PFSK-1 (cell line): ENCODE measurements at regions not wholly inside any gene's neighbourhood (a gene's known extent, or its start where the extent isn't known, plus 50 kb on each side); places are given as distances from the start of the nearest gene placed in this dataset.

ENCODE experiments used
- FOXP2 ChIP-seq: optimal IDR thresholded peaks from 2 replicates; pipeline ENCODE3; 2011; ENCODE audit warnings: borderline replicate concordance, control low read depth, inconsistent platforms; ENCODE audit not compliant: insufficient read depth; ENCODE audit errors: extremely low read length, extremely low read depth
- POLR2AphosphoS5 ChIP-seq: IDR thresholded peaks from 2 replicates; pipeline ENCODE4 v1.6.1; 2012; ENCODE audit warnings: low read depth, mild to moderate bottlenecking, control low read depth, low read length, moderate library complexity
- REST ChIP-seq, 2 experiments: IDR thresholded peaks; 2 replicates each; pipeline versions ENCODE4 v1.6.1 to v1.8.0; 2011 to 2012; ENCODE audit warnings: low read depth in 2 of 2, low read length in 2 of 2, control low read depth in 1 of 2, inconsistent platforms in 1 of 2, mild to moderate bottlenecking in 1 of 2, moderate library complexity in 1 of 2; ENCODE audit not compliant: insufficient read depth in 1 of 2
- SIN3A ChIP-seq: IDR thresholded peaks from 2 replicates; pipeline ENCODE4 v1.6.1; 2012; ENCODE audit warnings: mild to moderate bottlenecking, low read length, moderate library complexity, borderline replicate concordance; ENCODE audit not compliant: insufficient read depth
- TAF1 ChIP-seq: IDR thresholded peaks from 2 replicates; pipeline ENCODE4 v1.6.1; 2012; ENCODE audit warnings: low read length, control low read depth, borderline replicate concordance; ENCODE audit not compliant: insufficient read depth

DNA sequence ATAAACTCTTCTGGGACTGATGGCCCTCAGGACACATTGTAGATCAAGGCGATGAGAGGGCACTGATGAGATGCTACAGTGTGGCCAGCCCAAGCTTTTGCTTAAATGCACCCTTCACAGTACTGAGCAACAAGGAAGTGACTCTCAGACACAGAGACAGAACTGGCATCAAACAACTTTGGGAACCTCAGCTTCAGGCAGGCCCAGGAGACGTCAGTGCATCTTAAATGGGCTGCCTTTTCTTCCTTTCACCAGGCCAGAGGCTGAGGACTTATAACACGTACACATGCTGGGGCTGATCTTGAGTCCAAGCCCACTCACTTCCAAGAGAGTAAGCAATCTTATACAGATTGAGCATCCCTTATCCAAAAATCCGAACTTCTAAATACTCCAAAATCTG, 386.1 kb upstream of the C16orf82 start:
- TF ChIP-seq TAF1 = no peak

GRCh38 chr16:26688105-26688504, 378.6 kb upstream of the C16orf82 start:
- no peak for TF ChIP-seq REST (IDR thresholded peaks at IDR 0.05; ENCODE audit: insufficient read depth in 1 of 2, low read depth in 2 of 2, low read length in 2 of 2)
- TF ChIP-seq FOXP2 = no peak
- TF ChIP-seq POLR2AphosphoS5 = no peak
- no peak for TF ChIP-seq TAF1
- TF ChIP-seq SIN3A = no peak

GRCh38 chr16:26688699-26689098, 378.0 kb upstream of the C16orf82 start:
- no peak for TF ChIP-seq FOXP2
- no peak for TF ChIP-seq POLR2AphosphoS5
- no peak for TF ChIP-seq SIN3A

GRCh38 chr16:26692658-26693057, 374.1 kb upstream of the C16orf82 start:
- TF ChIP-seq TAF1 (no peak), REST (IDR thresholded peaks at IDR 0.05; ENCODE audit: insufficient read depth in 1 of 2, low read depth in 2 of 2, low read length in 2 of 2) (no peak), SIN3A (no peak)

DNA sequence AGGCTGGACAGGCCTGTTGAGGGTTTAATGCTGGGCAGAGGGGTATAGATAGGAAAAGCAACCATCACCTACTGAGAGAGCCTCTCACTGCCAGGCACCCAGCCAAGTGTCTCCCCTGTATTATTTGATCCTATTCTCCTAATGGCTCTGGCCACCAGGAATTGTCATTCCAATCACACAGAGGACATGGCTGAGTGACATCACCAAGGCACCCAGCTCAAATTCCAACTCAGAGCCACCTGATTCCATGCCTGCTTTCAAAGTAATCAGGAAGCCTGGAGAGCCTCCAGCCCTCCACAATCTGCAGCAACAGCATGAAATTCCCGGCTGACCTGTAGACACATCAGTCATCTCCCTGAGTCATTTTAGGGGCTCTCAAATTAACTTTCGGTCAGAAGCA, 368.9 kb upstream of the C16orf82 start:
- no peak for TF ChIP-seq FOXP2
- no peak for TF ChIP-seq TAF1
- no peak for TF ChIP-seq SIN3A
- TF ChIP-seq REST (IDR thresholded peaks at IDR 0.05; ENCODE audit: insufficient read depth in 1 of 2, low read depth in 2 of 2, low read length in 2 of 2) = no peak
- TF ChIP-seq POLR2AphosphoS5 = no peak

DNA sequence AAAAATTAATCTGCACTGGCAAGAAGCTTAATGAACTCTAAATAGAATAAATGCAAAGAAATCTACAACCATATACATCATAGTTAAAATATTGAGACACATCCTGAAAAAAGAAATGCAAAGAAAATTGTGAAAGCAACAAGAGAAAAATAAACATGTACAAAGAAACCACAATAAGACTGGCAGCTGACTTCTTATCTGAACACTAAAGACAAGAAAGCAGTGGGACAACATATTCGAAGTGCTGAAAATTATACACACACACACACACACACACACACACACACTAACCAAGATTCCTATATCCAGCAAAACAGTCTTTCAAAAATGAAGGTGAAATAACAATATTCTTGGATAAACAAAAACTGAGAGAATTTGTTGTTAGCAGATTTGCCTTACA, 366.5 kb upstream of the C16orf82 start:
- TF ChIP-seq REST (IDR thresholded peaks at IDR 0.05; ENCODE audit: insufficient read depth in 1 of 2, low read depth in 2 of 2, low read length in 2 of 2) (no peak), SIN3A (no peak), FOXP2 (no peak), TAF1 (no peak), POLR2AphosphoS5 (no peak)
